ENCODE measurements at regions not wholly inside any gene's neighbourhood (a gene's known extent, or its start where the extent isn't known, plus 50 kb on each side); places are given as distances from the start of the nearest gene placed in this dataset.
A peak's percentile ranks its signal among the peaks of the same experiment; 100 is the strongest.

DNA sequence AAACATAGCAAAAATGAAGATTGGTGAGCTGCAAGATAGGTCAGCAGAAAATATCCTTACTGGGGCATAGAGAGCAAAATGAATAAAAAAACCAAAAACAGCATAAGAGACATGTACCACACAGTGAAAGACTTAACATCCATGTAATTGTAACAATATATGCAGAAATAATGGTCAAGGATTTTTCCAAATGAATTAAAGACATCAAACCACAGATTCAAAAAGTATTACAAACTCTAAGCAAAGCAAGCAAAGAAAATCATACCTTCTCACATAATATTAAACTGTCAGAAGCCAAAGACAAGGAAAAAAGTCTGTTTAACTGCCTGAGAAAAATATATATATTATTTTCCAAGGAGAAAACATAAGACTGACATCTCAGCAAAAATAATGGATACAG lies 111.3 kb downstream of the MIS18A start (continued):
- TF ChIP-seq ZFP82 (CRISPR knock-in tag; IDR thresholded peaks at IDR 0.05; ENCODE audit: borderline replicate concordance) (no peak), USF2 (IDR thresholded peaks at IDR 0.05; ENCODE audit: low read depth, low read length) (no peak), USF2 (CRISPR knock-in tag; IDR thresholded peaks at IDR 0.05; ENCODE audit: borderline replicate concordance) (no peak), FOSL2 (CRISPR knock-in tag; IDR thresholded peaks at IDR 0.05) (no peak), CREB1 (IDR thresholded peaks at IDR 0.05) (no peak), CREB1 (CRISPR knock-in tag; IDR thresholded peaks at IDR 0.05) (no peak), SMARCC2 (IDR thresholded peaks at IDR 0.05) (no peak), PAX8 (CRISPR knock-in tag; IDR thresholded peaks at IDR 0.05; ENCODE audit: borderline replicate concordance) (no peak), SRF (IDR thresholded peaks at IDR 0.05; ENCODE audit: low read depth, low read length) (no peak), ZNF350 (CRISPR knock-in tag; IDR thresholded peaks at IDR 0.05; ENCODE audit: borderline replicate concordance, low read depth) (no peak)

DNA sequence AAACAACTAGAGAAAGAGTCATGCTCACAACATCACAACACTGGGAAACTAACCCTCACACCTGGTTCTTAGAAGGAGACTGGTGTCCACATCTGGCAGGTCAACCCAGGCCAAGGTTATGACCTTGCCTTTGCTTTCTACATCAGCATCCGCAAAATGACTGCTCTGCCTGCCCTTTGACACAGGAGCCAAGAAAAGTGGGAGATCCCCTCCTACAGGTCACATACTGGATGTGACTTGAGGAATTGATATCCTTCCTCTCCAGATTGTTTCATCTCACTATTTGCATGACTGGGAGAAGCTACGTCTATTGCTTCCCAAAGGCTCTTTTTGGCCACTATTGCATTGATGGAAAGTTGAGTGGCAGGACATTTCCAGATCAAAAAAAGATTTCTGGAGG lies 115.5 kb downstream of the MIS18A start:
- no peaks in the 10 kb centered on the region for H3K27me3 ChIP-seq (ENCODE audit: control insufficient read depth in 1 of 2, insufficient read depth in 2 of 2, low read length in 2 of 2)
- TF ChIP-seq IKZF1 (IDR thresholded peaks at IDR 0.05) (no peak), STAG1 (CRISPR knock-in tag; IDR thresholded peaks at IDR 0.05) (peak; percentile 25), ZNF672 (CRISPR knock-in tag; IDR thresholded peaks at IDR 0.05) (no peak), ZNF737 (CRISPR knock-in tag; IDR thresholded peaks at IDR 0.05; ENCODE audit: borderline replicate concordance) (no peak), PCBP1 (IDR thresholded peaks at IDR 0.05; ENCODE audit: borderline replicate concordance, low read depth, low read length) (no peak)
- TF ChIP-seq, protein P1, sequence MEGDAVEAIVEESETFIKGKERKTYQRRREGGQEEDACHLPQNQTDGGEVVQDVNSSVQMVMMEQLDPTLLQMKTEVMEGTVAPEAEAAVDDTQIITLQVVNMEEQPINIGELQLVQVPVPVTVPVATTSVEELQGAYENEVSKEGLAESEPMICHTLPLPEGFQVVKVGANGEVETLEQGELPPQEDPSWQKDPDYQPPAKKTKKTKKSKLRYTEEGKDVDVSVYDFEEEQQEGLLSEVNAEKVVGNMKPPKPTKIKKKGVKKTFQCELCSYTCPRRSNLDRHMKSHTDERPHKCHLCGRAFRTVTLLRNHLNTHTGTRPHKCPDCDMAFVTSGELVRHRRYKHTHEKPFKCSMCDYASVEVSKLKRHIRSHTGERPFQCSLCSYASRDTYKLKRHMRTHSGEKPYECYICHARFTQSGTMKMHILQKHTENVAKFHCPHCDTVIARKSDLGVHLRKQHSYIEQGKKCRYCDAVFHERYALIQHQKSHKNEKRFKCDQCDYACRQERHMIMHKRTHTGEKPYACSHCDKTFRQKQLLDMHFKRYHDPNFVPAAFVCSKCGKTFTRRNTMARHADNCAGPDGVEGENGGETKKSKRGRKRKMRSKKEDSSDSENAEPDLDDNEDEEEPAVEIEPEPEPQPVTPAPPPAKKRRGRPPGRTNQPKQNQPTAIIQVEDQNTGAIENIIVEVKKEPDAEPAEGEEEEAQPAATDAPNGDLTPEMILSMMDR (CRISPR knock-in tag; IDR thresholded peaks at IDR 0.05): peak; percentile 19; the same call in 1 of the 2 replicates
- H3K4me2 ChIP-seq (ENCODE audit: low read depth, low read length): no peak overlapping the region
- no peaks in the 10 kb centered on the region for H4K20me1 ChIP-seq (ENCODE audit: insufficient read depth, low read length)
- in situ Hi-C loops (cut with HindIII; ENCODE audit: extremely low pct_ligation_motif_present, low pct_unique_long_range_greater_than_20kb) (no loop called here), intact Hi-C loops (cut with micrococcal nuclease; ENCODE audit: unreplicated experiment) (no loop called here)
- no peak overlapping the region for H2AFZ ChIP-seq (ENCODE audit: low read length)
- no peak for DNase-seq (ENCODE audit: low spot score)
- 22% methylated on average over 2 of the region's 2 CpGs for WGBS (ENCODE audit: low lambda C conversion rate)
- ChIA-PET CTCF (ENCODE audit: low intra/inter-chr PET ratio, low total read pairs) (no interaction called here), POLR2A (no interaction called here)
- H3K79me2 ChIP-seq (ENCODE audit: insufficient read depth, low read length): no peaks in the 10 kb centered on the region
- no TSS peak for BruUV-seq (replicated peaks)
- H3K4me1 ChIP-seq (ENCODE audit: insufficient read depth, low read length): no peaks in the 10 kb centered on the region
- H3K9me3 ChIP-seq (ENCODE audit: low read length): no peaks in the 10 kb centered on the region
- no peak overlapping the region for H3K27ac ChIP-seq (ENCODE audit: extremely low read length, insufficient read depth, low read length)
- no peak overlapping the region for H3K9ac ChIP-seq (ENCODE audit: insufficient read depth, low read depth, low read length)
- no peak overlapping the region for H3K4me3 ChIP-seq (replicated peaks in 1 of 3; ENCODE audit: insufficient read depth in 1 of 3, low read depth in 2 of 3, low read length in 3 of 3)
- H3K36me3 ChIP-seq (replicated peaks in 1 of 2; ENCODE audit: control insufficient read depth in 1 of 2, insufficient read depth in 2 of 2, low read length in 2 of 2): no peaks in the 10 kb centered on the region
- no peak for ATAC-seq
- no peak for FAIRE-seq
